Uterus (tissue), 2 donors: ENCODE measurements at regions not wholly inside any gene's neighbourhood (a gene's known extent, or its start where the extent isn't known, plus 50 kb on each side); places are given as distances from the start of the nearest gene placed in this dataset.

Experiments used
- POLR2A ChIP-seq, 2 donors: fragments of 450-650 bp; IDR thresholded peaks; one replicate each; pipeline ENCODE4 v1.6.1; 2016; ENCODE audit warnings: antibody characterized with exemption in 2 of 2, mild to moderate bottlenecking in 1 of 2, moderate library complexity in 1 of 2
- TF ChIP-seq, protein P1 (sequence below), 4 experiments: fragments of 200-600 bp in 2 of 4; fragments of 450-650 bp in 2 of 4; sonication (generic) in 2 of 4; IDR thresholded peaks; one replicate each; pipeline ENCODE4 v1.5.1; 2016 to 2019; ENCODE audit warnings: antibody characterized with exemption in 4 of 4, mild to moderate bottlenecking in 2 of 4, moderate library complexity in 1 of 4

DNA sequence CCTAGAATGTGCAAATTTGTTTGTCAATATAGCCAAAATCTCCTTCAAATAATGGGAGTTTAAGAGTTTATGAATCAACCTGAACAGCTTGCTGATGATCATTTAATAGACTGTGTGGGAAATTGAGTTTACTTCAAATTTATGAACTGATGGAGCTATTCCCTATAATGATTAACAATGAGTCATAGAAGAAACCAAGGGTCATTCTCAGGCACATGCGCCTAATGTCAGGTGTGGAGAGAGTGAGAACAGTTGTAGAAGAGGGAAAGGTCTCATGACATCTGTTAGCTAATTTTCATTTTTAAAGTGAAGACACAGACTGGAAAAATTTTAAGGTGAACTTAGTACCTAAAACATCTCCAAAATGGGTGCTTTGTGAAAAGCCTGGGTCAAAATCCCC, 191.8 kb downstream of the BMP4 start:
- no peak for TF ChIP-seq POLR2A (IDR thresholded peaks at IDR 0.05)
- TF ChIP-seq, protein P1, sequence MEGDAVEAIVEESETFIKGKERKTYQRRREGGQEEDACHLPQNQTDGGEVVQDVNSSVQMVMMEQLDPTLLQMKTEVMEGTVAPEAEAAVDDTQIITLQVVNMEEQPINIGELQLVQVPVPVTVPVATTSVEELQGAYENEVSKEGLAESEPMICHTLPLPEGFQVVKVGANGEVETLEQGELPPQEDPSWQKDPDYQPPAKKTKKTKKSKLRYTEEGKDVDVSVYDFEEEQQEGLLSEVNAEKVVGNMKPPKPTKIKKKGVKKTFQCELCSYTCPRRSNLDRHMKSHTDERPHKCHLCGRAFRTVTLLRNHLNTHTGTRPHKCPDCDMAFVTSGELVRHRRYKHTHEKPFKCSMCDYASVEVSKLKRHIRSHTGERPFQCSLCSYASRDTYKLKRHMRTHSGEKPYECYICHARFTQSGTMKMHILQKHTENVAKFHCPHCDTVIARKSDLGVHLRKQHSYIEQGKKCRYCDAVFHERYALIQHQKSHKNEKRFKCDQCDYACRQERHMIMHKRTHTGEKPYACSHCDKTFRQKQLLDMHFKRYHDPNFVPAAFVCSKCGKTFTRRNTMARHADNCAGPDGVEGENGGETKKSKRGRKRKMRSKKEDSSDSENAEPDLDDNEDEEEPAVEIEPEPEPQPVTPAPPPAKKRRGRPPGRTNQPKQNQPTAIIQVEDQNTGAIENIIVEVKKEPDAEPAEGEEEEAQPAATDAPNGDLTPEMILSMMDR (IDR thresholded peaks at IDR 0.05) = no peak
